HT1080 (cell line): ENCODE measurements at regions not wholly inside any gene's neighbourhood (a gene's known extent, or its start where the extent isn't known, plus 50 kb on each side); places are given as distances from the start of the nearest gene placed in this dataset.
"Not testable (repeated sequence)": the region's sequence is repeated elsewhere in the genome, so short reads cannot be mapped to it uniquely, and the experiment has no call there.

Experiments
- DNase-seq: peaks from one replicate; pipeline ENCODE4 v3.0.0-alpha.2; 2015; ENCODE audit warnings: low read depth

DNA sequence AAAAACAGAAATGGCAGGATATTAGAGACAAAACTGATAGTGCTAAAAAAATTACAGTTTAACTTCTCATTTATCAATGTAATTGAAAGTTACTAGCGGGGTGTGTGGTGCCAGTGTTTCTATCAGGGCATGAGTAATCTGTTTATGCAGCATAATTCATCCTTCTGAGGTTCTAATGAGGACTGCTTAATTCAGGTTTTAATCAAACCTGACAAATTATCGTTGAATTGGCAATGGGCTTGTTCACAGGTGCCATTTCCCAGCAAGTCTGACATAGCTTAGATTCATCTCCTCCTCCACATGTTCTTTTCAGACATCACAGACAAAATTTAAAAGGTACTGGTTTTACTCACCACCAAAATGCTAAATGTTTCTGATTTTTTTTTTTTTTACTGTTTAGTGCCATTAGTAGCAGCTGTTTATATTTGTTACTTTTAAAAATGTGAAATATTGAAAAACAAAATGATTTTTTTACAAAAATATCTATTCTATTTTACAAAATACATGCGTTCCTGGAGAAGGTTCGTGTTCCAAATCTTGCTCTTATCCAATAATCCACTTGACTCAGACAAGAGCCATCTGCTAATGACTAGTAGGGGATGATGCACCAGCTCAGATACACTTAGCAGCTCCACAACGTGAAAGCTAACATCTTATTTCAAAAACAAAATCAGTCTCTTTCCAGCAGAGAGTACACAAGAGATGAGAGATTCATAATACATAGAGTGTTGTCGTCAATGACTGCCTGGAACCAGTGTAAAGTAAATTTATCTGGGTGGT is 447.7 kb upstream of the DPPA4 start:
- no peak for DNase-seq

DNA sequence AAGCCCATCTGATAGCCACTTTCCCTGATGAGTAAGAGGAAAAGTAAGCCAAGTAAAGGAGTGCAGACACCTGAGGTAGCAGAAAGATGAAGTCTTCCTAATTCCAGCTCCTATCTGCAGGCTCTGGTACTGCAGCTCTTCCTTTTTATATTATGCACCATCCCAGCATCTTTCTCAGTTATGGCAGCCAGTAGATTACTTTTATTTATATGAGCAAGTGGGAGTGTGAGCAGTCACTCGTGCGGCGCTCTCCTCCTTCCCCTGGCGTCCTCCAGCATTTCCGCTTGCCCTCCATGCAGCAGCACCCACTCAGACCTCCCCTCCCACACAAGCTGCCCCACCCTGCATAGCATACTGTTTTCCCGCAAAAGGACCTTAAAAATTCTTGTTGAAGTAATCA is 465.9 kb upstream of the DPPA4 start:
- peak; percentile 30 for DNase-seq

DNA sequence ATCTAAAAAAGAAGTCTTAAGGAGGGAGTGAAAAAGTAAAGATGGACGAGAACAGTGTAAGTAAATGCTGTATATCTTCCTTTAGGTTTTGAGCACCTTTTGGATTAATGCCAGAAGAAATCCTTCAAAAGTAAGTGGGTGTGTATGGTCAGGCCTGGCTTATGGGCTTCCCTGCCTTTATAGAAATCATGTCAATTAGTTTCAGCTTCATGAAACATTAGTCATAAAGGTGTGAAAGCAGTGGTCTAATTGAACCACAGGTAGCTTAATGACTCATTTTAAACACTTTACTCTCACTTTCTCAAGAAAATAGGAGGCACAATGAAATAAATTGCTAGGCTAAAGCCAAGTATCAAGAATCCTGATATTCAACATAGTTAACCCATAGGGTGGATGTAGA is 467.4 kb upstream of the DPPA4 start:
- DNase-seq, result no peak

GRCh38 chr3:109806929-109807328 is 469.6 kb upstream of the DPPA4 start:
- peak; percentile 95 for DNase-seq

DNA sequence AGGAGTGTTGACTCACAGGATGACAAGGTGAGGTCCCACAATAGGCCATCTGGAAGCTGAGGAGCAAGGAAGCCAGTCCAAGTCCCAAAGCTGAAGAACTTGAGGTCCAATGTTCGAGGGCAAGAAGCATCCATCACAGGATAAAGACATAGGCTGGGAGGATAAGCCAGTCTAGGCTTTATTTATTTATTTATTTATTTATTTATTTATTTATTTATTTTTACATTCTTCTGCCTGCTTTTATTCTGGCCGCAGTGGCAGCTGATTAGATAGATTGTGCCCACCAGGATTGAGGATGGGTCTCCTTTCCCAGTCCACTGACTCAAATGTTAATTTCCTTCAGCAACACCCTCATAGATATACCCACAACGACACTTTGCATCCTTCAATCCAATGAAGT is 472.2 kb upstream of the DPPA4 start:
- no peak for DNase-seq

DNA sequence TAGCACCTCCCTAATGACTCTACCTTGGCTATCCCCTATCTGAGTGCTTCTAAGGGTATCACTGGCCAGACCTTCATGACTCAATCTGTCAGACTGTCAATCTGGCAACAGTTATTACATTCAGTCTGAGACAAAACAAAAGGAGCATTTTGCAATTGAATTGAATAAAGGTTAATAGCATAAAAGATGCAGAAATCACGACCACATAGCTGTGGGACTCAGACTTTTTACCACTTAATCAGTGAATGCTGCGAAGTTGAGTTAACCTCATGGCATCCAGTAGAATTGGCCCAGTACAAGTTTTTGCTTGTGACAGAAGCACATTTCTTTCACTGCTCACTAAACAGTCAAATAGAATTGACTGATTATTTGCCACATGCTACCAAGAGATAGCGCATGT is 480.7 kb upstream of the DPPA4 start:
- DNase-seq, result no peak

DNA sequence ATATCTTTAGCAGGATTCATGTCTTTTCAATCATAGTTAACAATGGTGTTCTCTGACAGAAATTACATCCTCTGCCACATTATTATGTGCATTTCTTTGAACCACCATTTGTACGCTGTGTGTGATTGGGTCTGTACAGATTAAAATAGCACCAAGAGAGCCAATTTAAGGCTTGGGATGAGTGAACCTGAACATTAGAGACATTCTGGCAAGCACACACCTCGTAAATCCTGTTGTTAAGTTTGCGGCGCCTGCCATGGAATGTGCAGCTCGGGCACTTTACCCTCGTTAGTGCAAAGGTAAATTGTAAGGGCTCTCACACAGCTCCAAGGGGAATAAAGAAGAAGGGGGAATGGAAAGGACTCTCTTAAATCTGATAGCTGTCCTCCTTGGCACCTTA is 482.4 kb upstream of the DPPA4 start:
- no peak for DNase-seq

DNA sequence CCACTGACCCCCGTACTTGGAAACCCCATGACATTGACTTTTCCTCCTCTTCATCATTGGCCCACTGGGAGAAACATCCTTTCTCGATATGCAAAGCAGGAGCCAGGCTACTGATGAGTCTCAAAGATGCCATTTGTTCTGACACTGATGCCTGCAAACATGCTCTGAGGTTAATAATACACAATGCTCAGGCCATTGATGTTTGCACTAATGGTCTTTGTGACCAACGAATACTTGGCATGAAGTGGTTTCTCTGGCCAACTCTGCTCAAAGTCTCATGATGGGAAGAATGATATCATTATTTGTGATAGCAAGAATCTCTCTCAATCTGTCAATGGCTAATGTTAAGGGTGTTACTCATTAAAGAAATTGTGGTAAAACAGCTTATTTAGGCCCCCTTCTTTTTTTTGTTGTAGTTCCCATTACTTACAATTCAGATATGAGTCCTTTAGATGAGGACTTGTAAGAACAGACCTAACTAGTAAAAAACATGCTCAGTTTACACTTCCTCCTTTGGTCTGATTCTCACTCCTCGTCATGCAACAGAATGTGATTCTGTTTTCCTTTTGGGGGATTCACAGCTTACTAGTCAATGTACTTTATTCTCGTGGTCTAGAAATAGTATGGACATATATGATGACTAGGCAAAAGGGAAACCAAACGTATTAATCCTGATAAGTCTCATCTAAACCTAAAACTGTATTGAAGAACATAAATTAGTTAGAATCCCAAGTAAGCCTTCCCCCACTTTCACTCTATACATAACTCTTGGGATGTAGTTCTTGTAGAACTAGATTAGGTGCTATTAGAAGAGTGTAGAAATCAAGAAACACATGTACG is 488.8 kb upstream of the DPPA4 start:
- DNase-seq, result no peak

- DNase-seq, result no peak
These were observed 494.1 kb upstream of the DPPA4 start for GRCh38 chr3:109831403-109831802.

GRCh38 chr3:109835958-109836357 is 498.6 kb upstream of the DPPA4 start:
- no peak for DNase-seq

GRCh38 chr3:109851854-109852253 is 514.5 kb upstream of the DPPA4 start:
- DNase-seq, result no peak

DNA sequence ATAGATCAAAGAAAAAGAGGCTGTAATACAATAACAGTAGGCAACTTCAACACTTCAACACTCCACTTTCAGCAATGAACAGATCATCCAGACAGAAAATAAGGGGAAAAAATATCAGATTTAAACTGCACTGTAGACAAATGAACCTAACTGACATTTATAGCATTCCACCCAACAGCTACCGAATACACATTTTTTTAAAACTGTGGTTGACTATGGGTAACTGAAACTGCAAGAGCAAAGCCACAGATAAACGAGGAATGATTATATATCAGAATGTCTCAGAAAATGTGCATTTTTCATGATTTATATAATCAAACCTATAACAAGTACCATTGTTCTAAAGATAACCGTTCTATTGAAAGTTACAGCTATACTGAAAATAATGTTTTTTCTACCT is 514.9 kb upstream of the DPPA4 start:
- DNase-seq, result no peak

DNA sequence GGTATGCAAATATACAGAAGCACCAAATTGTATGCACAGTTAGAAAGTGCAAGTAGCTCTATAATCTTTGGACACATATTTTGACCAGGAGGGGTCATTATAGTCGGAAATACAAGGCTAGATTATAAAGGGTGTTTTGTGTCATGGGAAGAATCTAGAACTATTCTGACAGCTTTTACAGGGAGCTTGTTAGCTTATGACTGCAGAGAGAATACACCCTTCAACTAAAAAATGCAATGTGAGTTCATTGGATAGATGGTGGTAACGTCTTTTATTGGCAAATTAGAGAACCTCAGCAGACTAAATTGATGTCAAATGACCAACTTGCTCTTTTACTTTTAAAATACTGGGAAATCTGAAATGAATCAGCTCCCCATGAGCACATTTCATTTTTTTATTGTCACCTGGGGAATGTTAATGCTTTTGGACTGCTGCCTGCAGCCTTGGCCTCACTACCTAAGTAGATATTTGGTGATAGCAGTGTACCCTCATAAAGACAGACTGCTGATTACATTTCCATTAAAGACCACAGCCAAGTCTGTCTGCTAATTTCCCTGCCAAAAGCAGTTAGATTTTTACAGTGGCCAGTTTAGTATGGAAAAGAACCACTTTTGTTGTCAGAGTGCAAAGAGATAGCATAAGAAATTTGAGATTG is 515.9 kb upstream of the DPPA4 start:
- no peak for DNase-seq

DNA sequence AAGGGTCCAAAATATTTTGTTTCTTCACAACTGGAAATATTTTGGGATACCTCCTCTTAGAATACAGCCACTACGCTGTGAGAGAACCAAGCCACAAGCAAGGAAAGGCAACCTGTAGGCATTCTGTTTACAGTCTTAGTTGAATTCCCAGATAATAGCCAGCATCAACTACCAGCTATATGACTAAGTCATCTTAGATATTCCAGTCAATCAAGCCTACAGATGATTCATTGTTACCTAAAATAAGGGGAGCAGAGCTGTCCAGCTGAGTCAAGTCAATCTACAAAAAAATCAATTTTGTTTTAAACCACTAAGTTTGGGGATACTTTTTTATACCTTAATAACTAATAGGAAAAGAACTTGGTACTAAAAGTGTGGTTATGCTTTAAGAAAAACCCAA is 526.4 kb upstream of the DPPA4 start:
- peak; percentile 15 for DNase-seq

DNA sequence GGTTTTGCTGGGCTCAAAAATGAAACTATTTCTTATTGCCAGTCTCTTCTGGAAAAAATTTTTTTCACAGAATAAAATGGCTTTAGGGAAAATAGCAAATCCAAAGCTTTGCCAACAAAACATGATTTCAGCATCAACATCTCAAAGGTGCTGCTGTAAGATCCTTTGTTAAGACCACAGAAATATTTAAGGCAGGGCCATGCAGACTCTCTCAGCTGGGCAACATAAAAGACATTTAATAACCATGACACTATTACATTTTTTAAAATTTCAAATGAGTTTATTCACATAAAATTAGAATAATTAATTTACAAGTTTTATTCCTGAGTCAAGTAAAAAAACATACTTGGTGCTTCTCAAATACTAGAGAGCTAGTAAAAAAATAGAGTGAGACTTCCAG is 527.1 kb upstream of the DPPA4 start:
- no peak for DNase-seq

DNA sequence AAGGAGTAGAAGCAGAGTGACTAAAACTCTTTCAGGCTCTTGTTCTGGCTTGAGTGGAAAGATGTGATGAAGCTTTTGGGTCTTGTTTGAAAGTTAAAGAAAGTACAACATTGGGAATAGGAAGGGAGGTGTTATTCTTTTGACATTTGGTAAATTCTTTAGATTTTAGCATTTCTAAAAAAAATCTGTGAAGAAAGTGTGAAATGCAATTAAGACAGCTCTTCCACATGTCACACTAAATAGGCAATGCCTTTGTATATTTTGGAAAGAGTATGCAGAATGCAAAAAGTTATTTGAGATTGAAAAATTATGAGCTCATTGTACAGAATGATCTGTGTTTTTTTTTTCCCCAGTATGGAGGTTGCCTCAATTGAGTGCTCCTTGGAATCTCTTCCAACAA is 532.2 kb upstream of the DPPA4 start:
- DNase-seq, result no peak

GRCh38 chr3:109874896-109875708 is 537.8 kb upstream of the DPPA4 start:
- peak; percentile 65 for DNase-seq

GRCh38 chr3:109877616-109878015 is 540.3 kb upstream of the DPPA4 start:
- not testable (repeated sequence) for DNase-seq

- DNase-seq, result no peak
These were observed 544.8 kb upstream of the DPPA4 start for GRCh38 chr3:109882144-109882543.

DNA sequence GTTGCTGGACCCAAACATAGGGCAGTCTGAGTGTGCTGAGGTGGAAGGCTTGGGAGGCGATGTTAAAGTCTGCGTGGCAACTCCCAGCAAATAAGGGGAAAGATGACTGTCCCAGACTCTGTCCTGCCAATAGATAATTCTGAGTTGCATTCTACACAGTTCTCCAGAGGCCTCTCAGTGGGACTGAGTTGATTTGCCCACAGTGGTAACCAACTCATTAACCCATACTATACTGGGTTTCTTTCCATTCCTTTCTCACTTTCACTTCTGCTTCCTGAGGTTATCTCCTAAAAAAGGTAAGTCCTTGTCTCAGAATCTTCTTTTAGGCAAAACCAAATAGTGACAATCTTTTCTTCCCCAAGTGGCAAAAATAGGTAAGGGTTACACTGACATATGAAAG is 549.9 kb upstream of the DPPA4 start:
- no peak for DNase-seq

DNA sequence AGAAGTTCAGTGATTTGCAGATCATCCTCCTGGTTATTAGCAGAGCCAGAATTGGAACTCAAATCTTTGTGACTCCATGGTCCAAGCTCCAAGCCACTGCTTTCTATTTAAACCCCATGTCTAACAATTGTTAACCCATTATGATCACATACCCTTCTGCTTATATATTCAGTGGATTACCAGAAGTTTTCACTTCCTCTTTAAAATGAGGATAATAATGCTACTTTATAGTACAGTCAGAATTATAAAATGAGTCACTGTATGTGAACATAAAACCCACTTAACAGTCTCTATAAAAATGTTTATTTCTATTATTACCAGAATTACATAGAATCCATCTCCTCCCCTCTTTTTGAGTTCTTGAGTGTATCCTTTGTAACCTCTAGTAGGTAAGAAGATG is 550.7 kb upstream of the DPPA4 start:
- DNase-seq, result no peak
